GM13976 (cell line): ENCODE measurements at regions not wholly inside any gene's neighbourhood (a gene's known extent, or its start where the extent isn't known, plus 50 kb on each side); places are given as distances from the start of the nearest gene placed in this dataset.
A peak's percentile ranks its signal among the peaks of the same experiment; 100 is the strongest.
"Not testable (repeated sequence)": the region's sequence is repeated elsewhere in the genome, so short reads cannot be mapped to it uniquely, and the experiment has no call there.

Source experiments
- DNase-seq: peaks from one replicate; pipeline ENCODE4 v3.0.0; 2012; ENCODE audit warnings: low spot score
- in situ Hi-C: fragments of 300-500 bp; cut with MboI; formaldehyde crosslinking; loops from one replicate; pipeline ENCODE4 v1.12.0; 2022; ENCODE audit warnings: low sequenced_read_pairs, mixed read lengths, inconsistent platforms; ENCODE audit not compliant: unreplicated experiment
- TF ChIP-seq, protein P1 (sequence below): IDR thresholded peaks from 2 replicates; pipeline ENCODE4 v1.5.1; 2012; ENCODE audit warnings: borderline replicate concordance, mild to moderate bottlenecking; ENCODE audit not compliant: insufficient read depth; ENCODE audit errors: extremely low read depth, missing control alignments, control extremely low read depth

DNA sequence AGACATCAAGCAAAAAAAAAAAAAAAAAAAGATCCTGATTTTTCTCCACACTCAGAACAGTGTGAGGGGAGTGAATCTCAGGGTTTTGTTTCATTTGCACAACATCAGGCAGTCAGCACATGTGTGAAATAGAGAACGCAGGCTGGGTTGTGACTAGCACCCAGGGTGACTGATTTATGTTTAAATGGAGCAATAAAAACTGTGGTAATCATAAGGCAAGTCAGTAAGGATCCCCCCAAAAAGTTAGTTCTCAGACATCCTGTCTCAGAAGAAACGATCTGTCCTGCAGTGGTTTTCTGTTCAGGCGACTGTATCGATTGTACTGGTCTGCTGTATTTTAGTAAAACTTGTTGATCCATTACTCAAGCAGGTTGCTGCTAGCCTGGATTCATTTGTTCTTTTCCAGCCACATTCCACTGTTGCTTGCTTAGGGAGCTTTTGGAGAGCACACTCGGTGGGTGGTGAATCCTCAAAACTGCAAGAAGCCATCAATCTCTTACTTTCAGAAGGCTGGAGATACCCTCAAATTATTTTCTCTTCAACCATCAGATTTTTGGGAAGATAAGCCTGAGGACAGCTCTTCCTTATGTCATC is 107.1 kb downstream of the DACT1 start:
- in situ Hi-C loops = no loop called here
- TF ChIP-seq, protein P1, sequence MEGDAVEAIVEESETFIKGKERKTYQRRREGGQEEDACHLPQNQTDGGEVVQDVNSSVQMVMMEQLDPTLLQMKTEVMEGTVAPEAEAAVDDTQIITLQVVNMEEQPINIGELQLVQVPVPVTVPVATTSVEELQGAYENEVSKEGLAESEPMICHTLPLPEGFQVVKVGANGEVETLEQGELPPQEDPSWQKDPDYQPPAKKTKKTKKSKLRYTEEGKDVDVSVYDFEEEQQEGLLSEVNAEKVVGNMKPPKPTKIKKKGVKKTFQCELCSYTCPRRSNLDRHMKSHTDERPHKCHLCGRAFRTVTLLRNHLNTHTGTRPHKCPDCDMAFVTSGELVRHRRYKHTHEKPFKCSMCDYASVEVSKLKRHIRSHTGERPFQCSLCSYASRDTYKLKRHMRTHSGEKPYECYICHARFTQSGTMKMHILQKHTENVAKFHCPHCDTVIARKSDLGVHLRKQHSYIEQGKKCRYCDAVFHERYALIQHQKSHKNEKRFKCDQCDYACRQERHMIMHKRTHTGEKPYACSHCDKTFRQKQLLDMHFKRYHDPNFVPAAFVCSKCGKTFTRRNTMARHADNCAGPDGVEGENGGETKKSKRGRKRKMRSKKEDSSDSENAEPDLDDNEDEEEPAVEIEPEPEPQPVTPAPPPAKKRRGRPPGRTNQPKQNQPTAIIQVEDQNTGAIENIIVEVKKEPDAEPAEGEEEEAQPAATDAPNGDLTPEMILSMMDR = no peak
- DNase-seq = no peak

- TF ChIP-seq, protein P1 = no peak
- no peak for DNase-seq
- in situ Hi-C loops = no loop called here
These were observed 108.5 kb downstream of the DACT1 start for GRCh38 chr14:58746261-58746660.

- TF ChIP-seq, protein P1 = no peak
- in situ Hi-C loops = no loop called here
- no peak for DNase-seq
These were observed 108.9 kb downstream of the DACT1 start for GRCh38 chr14:58746701-58747100.

GRCh38 chr14:58747181-58747580 is 109.4 kb downstream of the DACT1 start:
- TF ChIP-seq, protein P1 = no peak
- in situ Hi-C loops = no loop called here
- no peak for DNase-seq

GRCh38 chr14:58748251-58748650 is 110.5 kb downstream of the DACT1 start:
- in situ Hi-C loops, DNase-seq: not testable (repeated sequence)

DNA sequence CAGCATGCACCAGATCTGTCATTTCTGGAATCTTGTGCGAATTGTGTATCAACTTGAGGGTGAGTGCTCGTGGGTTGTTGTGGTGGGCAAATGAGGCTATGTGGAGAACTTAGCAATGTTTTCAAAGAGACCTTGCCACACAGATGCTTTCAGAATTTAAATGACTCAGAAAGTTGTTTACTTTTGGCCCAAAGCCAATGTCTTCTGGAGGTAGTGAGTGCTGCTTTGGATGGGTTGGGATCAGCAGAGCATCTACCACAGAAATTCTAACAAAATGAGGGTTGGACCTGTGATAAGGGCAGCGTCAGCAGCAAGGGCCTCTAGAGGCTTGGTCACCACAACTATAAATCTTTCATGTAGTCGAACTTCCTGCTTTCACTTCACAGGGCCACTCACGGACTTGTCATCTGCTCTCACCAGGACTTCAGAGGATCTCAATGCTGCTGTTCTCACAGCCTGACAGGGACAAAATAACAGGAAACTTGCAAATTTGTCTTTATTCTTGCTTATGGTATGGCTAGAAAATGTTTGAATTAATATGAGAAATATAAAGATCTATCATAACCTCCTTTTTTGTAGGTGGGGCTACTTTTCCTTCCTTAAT is 111.4 kb downstream of the DACT1 start:
- TF ChIP-seq, protein P1 = no peak
- DNase-seq = peak; percentile 62
- in situ Hi-C loops = no loop called here
